GM18870 (cell line): ENCODE measurements at regions not wholly inside any gene's neighbourhood (a gene's known extent, or its start where the extent isn't known, plus 50 kb on each side); places are given as distances from the start of the nearest gene placed in this dataset.
"Not testable (repeated sequence)": the region's sequence is repeated elsewhere in the genome, so short reads cannot be mapped to it uniquely, and the experiment has no call there.

Experiments used
- ATAC-seq: cut with Tn5 transposase; IDR thresholded peaks from one replicate; pipeline ENCODE4 v1.9.1; 2021; ENCODE audit warnings: moderate library complexity; ENCODE audit not compliant: unreplicated experiment

GRCh38 chr2:83340424-83340823, 1118.7 kb downstream of the SUCLG1 start:
- ATAC-seq: no peak

DNA sequence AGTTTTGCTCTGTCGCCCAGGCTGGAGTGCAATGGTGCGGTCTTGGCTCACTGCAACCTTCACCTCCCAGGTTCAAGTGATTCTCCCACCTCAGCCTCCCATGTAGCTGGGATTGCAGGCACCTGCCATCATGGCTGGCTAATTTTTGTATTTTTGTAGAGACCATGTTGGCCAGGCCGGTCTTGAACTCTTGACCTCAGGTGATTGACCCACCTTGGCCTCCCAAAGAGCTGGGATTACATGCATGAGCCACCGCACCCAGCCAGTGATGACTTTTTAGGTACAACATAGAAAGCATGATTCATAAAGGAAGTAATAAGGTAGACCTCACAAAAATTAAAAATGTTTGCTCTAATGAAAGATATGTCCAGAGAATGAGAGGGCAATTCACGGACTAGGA, 1119.1 kb downstream of the SUCLG1 start:
- ATAC-seq: not testable (repeated sequence)

DNA sequence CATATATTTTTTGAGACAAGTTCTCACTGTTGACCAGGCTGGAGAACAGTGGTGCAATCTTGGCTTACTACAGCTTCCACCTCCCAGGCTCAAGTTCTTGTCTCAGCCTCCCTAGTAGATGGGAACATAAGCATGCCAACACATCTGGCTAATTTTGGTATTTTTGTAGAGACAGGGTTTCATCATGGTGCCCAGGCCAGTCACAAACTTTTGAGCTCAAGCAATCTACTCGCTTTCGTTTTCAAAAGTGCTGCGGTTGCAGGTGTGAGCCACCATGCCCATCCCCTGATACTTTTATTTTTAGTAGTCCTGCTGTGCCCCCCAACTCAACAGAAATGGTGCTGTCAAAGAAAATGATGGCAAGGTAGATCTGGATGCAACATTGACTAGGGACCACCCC, 1127.3 kb downstream of the SUCLG1 start:
- no peak for ATAC-seq

GRCh38 chr2:83323038-83323437, 1136.0 kb downstream of the SUCLG1 start:
- no peak for ATAC-seq

DNA sequence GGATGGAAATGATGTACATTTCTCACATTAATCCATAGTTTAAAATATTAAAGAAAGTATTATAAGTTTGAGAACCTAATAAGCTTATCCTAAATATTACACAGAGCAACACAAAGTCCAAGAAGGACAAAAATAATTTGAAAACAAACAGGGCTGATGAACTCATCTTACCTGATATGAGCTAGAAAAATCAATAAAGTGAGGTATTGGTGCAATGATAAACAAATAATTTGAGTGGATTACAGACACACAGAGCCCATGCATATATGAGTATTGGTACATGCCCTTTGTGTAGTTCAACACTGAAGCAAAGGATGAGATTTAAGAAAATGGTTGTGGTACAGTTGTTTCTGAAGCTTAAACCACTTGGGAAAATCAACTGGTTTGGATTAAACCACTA, 1139.0 kb downstream of the SUCLG1 start:
- ATAC-seq: no peak

GRCh38 chr2:83305758-83306378, 1153.2 kb downstream of the SUCLG1 start:
- no peak for ATAC-seq

GRCh38 chr2:83291083-83291482, 1168.0 kb downstream of the SUCLG1 start:
- ATAC-seq: no peak

DNA sequence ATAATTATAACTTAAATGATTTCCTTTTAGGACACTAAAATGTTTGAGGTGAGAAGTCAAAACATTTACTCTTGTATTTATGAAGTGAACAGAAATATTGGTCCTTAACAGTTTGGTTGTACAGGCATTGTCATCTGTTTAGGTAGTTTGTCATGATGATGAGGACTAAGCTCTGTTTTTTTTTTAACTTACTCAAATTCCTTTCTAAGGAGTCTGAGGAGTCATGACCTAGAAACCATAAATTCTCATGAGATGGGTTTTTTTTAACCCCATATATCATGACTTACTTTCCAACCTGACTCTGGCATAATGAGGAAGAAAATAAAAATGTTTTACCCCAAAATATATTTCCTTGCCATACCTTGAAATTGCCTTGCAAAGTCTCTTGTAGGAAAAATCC, 1176.2 kb downstream of the SUCLG1 start:
- ATAC-seq: no peak

DNA sequence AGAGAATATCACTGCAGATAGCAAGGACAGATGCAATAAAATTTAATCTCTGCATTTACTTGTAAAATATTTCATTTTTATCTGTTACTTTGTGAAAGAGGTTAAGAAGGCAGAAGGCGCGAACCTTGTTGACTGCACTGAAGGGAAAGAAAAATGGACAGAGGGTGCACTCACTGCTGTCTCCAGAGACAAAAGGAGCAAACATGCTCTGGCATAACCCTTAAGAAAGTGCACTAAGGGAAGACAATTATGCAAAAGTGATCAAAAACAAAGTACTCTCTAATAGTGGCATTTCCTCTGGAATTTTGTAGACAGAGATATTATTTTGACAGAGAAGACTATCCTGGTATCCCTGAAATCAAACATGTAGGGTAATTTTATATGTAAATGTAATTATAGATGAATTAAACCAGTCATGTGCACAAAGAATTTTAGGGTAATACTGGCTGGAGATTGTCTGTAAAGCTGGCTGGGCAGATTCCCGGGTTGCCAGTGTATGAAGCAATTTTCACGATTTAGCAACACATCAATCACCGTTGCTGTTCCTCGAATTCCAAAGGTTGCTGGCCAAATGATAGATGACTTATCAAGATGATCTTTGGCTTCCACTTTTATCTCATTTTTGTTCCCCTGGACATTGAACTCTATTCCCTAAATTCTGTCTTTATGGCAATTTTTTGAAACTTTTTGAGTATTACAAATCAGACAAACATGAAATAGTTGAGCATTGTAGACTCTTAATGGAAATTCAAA, 1176.9 kb downstream of the SUCLG1 start:
- no peak for ATAC-seq

GRCh38 chr2:83280391-83280790, 1178.7 kb downstream of the SUCLG1 start:
- ATAC-seq: no peak

DNA sequence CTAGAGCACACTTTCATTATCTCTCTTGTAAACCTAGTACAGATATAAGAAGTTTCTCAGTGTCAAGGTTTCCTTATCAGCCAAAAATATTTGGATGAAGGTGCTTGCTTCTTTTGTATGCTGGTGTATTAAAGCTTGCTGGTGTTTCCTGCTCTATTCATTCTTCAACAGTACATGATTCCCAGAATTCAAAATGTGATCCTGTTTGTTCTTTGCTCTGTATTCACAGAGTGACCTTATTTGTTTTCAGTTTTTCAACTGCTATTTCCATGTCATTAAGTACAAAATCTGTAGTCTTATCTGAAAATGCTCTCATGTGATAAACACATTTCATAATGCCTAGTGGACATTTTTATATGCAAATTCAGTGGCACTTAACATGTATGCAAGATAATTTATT, 1185.8 kb downstream of the SUCLG1 start:
- no peak for ATAC-seq

GRCh38 chr2:83261591-83262136, 1197.4 kb downstream of the SUCLG1 start:
- no peak for ATAC-seq

DNA sequence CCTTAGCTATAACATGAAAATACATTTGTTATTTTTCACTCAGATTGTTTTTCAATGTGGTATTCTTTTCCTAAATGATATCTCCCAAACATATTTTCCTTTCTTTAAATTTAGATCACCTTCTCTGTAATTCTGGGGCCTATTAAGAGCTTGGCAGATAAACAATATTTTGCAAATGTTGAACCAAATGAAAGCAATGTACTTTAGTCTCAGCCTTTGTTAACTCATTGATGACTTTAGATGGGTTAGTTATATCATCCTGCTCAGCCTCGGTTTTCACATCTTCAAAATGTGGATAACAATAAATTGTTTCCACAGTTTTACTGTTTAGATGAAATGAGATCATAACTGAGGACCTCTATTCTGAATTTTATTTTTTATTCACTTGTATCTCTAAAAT, 1205.2 kb downstream of the SUCLG1 start:
- no peak for ATAC-seq

GRCh38 chr2:83251321-83251872, 1207.7 kb downstream of the SUCLG1 start:
- no peak for ATAC-seq

DNA sequence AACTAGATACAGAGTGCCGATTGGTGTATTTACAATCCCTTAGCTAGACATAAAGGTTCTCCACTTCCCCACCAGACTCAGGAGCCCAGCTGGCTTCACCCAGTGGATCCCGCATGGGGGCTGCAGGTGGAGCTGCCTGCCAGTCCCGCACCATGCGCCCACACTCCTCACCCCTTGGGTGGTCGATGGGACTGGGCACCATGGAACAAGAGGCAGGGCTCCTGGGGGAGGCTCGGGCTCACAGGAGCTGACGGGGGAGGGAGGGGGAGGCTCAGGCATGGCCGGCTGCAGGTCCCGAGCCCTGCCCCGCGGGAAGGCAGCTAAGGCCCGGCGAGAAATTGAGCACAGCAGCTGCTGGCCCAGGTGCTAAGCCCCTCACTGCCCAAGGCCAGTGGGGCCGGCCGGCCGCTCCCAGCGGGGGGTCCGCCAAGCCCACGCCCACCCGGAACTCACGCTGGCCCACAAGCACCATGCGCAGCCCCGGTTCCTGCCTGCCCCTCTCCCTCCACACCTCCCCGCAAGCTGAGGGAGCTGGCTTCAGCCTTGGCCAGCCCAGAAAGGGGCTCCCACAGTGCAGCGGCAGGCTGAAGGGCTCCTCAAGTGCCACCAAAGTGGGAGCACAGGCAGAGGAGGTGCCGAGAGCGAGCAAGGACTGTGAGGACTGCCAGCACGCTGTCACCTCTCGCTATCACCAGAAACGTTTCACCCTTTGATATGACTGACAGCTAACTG, 1213.1 kb downstream of the SUCLG1 start:
- not testable (repeated sequence) for ATAC-seq

- ATAC-seq: no peak
Measured at GRCh38 chr2:83240611-83241010, 1218.5 kb downstream of the SUCLG1 start.

- ATAC-seq: no peak
Measured at GRCh38 chr2:83238111-83238510, 1221.0 kb downstream of the SUCLG1 start.

- no peak for ATAC-seq
Measured at GRCh38 chr2:83234246-83234645, 1224.8 kb downstream of the SUCLG1 start.

- ATAC-seq: no peak
Measured at GRCh38 chr2:83233781-83234180, 1225.3 kb downstream of the SUCLG1 start.

DNA sequence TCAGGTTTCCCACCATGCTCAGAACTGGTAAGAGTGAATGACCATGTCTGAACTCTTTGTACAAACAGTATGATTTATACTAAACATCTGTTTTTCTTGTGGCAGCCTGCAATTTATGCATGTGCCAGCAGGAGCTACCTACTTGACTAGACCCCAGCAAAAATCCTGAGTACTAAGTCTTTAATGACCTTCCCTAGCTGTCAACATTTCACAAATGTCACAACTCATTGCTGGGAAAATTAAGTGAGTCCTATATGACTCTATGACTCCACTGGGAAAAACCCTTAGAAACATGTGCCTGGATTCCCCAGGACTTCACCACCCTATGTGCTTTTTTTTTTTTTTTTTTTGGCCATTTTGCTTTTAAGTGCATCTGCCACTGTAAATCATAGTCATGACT, 1225.8 kb downstream of the SUCLG1 start:
- no peak for ATAC-seq

DNA sequence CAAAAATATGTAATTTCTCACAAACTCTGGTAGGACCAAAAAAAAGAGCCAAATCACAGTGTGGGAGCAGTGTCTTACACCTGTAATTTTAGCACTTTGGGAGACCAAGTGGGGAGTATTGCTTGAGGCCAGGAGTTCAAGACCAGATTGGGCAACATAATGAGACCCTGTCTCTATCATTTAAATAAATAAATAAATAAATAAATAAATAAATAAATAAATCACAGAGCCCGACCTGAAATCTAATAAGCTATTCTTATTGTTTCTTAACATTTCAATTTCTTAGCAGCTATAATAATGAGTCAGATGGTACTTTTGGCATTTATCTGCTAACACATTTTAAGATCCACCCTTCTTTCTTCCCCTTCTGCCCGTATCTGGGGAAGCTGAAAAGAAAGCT, 1229.6 kb downstream of the SUCLG1 start:
- ATAC-seq: no peak
